Thyroid gland (tissue), 4 donors: ENCODE measurements at regions not wholly inside any gene's neighbourhood (a gene's known extent, or its start where the extent isn't known, plus 50 kb on each side); places are given as distances from the start of the nearest gene placed in this dataset.

ENCODE experiments used
- CTCF ChIP-seq, 6 experiments: fragments of 200-600 bp in 3 of 6; fragments of 450-650 bp in 3 of 6; sonication (generic) in 3 of 6; IDR thresholded peaks; one replicate each; pipeline ENCODE4 v1.5.1; 2016 to 2019; ENCODE audit warnings: antibody characterized with exemption in 6 of 6, mild to moderate bottlenecking in 2 of 6, inconsistent platforms in 1 of 6, moderate library complexity in 1 of 6
- POLR2A ChIP-seq, 2 donors: fragments of 450-650 bp; IDR thresholded peaks; one replicate each; pipeline ENCODE4 v1.6.1; 2017; ENCODE audit warnings: antibody characterized with exemption in 2 of 2, mild to moderate bottlenecking in 2 of 2, moderate library complexity in 1 of 2

- TF ChIP-seq CTCF (IDR thresholded peaks at IDR 0.05) (no peak), POLR2A (IDR thresholded peaks at IDR 0.05) (no peak)
These were observed 155.8 kb upstream of the ADAMTS5 start for GRCh38 chr21:27122686-27123085.
